ENCODE measurements at regions not wholly inside any gene's neighbourhood (a gene's known extent, or its start where the extent isn't known, plus 50 kb on each side); places are given as distances from the start of the nearest gene placed in this dataset.
A peak's percentile ranks its signal among the peaks of the same experiment; 100 is the strongest.

GRCh38 chr15:25508369-25509002 is 69.7 kb upstream of the UBE3A start:
- DNase-seq, result peak; percentile 12 to 29
- TF ChIP-seq GATA1 (IDR thresholded peaks at IDR 0.05; ENCODE audit: low read depth, low read length) (no peak), POLR2A (IDR thresholded peaks at IDR 0.05; ENCODE audit: low read length) (no peak)

GRCh38 chr15:25504307-25504706 is 65.5 kb upstream of the UBE3A start:
- TF ChIP-seq GATA1 (IDR thresholded peaks at IDR 0.05; ENCODE audit: low read depth, low read length), result no peak
- TF ChIP-seq POLR2A (IDR thresholded peaks at IDR 0.05; ENCODE audit: low read length), result no peak
- DNase-seq, result no peak

GRCh38 chr15:25501828-25502446 is 63.1 kb upstream of the UBE3A start:
- TF ChIP-seq POLR2A (IDR thresholded peaks at IDR 0.05; ENCODE audit: low read length) (no peak), GATA1 (IDR thresholded peaks at IDR 0.05; ENCODE audit: low read depth, low read length) (no peak)
- DNase-seq, result peak; percentile 18 to 37

- TF ChIP-seq GATA1 (IDR thresholded peaks at IDR 0.05; ENCODE audit: low read depth, low read length) (no peak), POLR2A (IDR thresholded peaks at IDR 0.05; ENCODE audit: low read length) (no peak)
- no peak for DNase-seq
Measured at GRCh38 chr15:25498835-25499234, 60.0 kb upstream of the UBE3A start.

- no peak for TF ChIP-seq POLR2A (IDR thresholded peaks at IDR 0.05; ENCODE audit: low read length)
- no peak for TF ChIP-seq GATA1 (IDR thresholded peaks at IDR 0.05; ENCODE audit: low read depth, low read length)
- DNase-seq, result no peak
Measured at GRCh38 chr15:25497934-25498333, 59.1 kb upstream of the UBE3A start.

GRCh38 chr15:25493823-25494526 is 55.2 kb upstream of the UBE3A start:
- no peak for DNase-seq
- TF ChIP-seq POLR2A (IDR thresholded peaks at IDR 0.05; ENCODE audit: low read length) (no peak), GATA1 (IDR thresholded peaks at IDR 0.05; ENCODE audit: low read depth, low read length) (no peak)

- DNase-seq, result no peak
- TF ChIP-seq POLR2A (IDR thresholded peaks at IDR 0.05; ENCODE audit: low read length), result no peak
- TF ChIP-seq GATA1 (IDR thresholded peaks at IDR 0.05; ENCODE audit: low read depth, low read length), result no peak
Measured at GRCh38 chr15:25492315-25492714, 53.5 kb upstream of the UBE3A start.

Measured in erythroblast (primary cell).